HG02678 (cell line): ENCODE measurements at regions not wholly inside any gene's neighbourhood (a gene's known extent, or its start where the extent isn't known, plus 50 kb on each side); places are given as distances from the start of the nearest gene placed in this dataset.

Source experiments
- ATAC-seq: cut with Tn5 transposase; IDR thresholded peaks from one replicate; pipeline ENCODE4 v1.9.1; 2021; ENCODE audit warnings: mild to moderate bottlenecking, moderate library complexity; ENCODE audit not compliant: unreplicated experiment

GRCh38 chr16:85356157-85356556, 243.9 kb upstream of the CIBAR2 start:
- ATAC-seq: no peak

GRCh38 chr16:85357323-85357722, 245.1 kb upstream of the CIBAR2 start:
- no peak for ATAC-seq

- ATAC-seq: no peak
These were observed 245.7 kb upstream of the CIBAR2 start for GRCh38 chr16:85357924-85358505.

- ATAC-seq: no peak
These were observed 246.5 kb upstream of the CIBAR2 start for GRCh38 chr16:85358704-85359146.

- no peak for ATAC-seq
These were observed 247.0 kb upstream of the CIBAR2 start for GRCh38 chr16:85359147-85359822.

GRCh38 chr16:85360323-85361277, 248.3 kb upstream of the CIBAR2 start:
- no peak for ATAC-seq

GRCh38 chr16:85361441-85362118, 249.3 kb upstream of the CIBAR2 start:
- ATAC-seq: no peak

GRCh38 chr16:85362443-85362842, 250.2 kb upstream of the CIBAR2 start:
- ATAC-seq: no peak

GRCh38 chr16:85363427-85363826, 249.7 kb upstream of the GSE1 start:
- no peak for ATAC-seq

GRCh38 chr16:85363881-85364280, 249.2 kb upstream of the GSE1 start:
- no peak for ATAC-seq

GRCh38 chr16:85364323-85365040, 248.6 kb upstream of the GSE1 start:
- no peak for ATAC-seq

- ATAC-seq: no peak
These were observed 248.0 kb upstream of the GSE1 start for GRCh38 chr16:85365120-85365519.

- ATAC-seq: no peak
These were observed 246.9 kb upstream of the GSE1 start for GRCh38 chr16:85366031-85366763.

GRCh38 chr16:85367485-85367884, 245.6 kb upstream of the GSE1 start:
- no peak for ATAC-seq

- ATAC-seq: no peak
These were observed 244.1 kb upstream of the GSE1 start for GRCh38 chr16:85369060-85369459.

GRCh38 chr16:85369741-85370528, 243.2 kb upstream of the GSE1 start:
- ATAC-seq: no peak

- no peak for ATAC-seq
These were observed 242.6 kb upstream of the GSE1 start for GRCh38 chr16:85370543-85370880.

GRCh38 chr16:85370881-85371651, 242.1 kb upstream of the GSE1 start:
- no peak for ATAC-seq
